OCI-LY7 (cell line): ENCODE measurements at regions not wholly inside any gene's neighbourhood (a gene's known extent, or its start where the extent isn't known, plus 50 kb on each side); places are given as distances from the start of the nearest gene placed in this dataset.

Experiments used
- EZH2phosphoT487 ChIP-seq: fragments of 200-600 bp; sonication (generic); IDR thresholded peaks from 2 replicates; pipeline ENCODE4 v1.6.1; 2018; ENCODE audit warnings: low read depth, borderline replicate concordance, mild to moderate bottlenecking, mixed run types, antibody characterized with exemption, low read length, moderate library complexity, mixed read lengths
- TF ChIP-seq, protein P1 (sequence below): fragments of 200-600 bp; sonication (generic); conservative IDR thresholded peaks from 2 replicates; pipeline ENCODE4 v1.5.1; 2014; ENCODE audit warnings: mild to moderate bottlenecking, antibody characterized with exemption, low read length, moderate library complexity, mixed read lengths

DNA sequence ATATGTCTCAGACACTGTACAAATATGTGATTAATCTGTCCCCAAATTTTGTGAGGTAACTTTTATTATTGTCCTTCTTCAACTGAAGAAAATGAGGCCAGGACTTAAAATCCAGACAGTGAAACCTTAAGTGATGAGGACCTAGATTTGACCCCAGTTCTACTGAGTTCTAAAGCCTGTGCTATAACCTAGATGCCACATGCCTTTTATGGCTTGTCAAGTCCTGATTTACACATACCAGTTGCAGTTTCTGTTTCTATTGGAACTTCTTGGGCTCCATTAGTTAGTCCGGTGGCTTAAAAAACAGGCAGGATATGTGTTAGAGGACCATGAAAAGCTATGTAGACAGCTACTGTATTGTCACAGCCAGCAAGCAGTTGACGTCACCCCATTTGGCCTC, 436.5 kb upstream of the KLHL1 start:
- TF ChIP-seq, protein P1, sequence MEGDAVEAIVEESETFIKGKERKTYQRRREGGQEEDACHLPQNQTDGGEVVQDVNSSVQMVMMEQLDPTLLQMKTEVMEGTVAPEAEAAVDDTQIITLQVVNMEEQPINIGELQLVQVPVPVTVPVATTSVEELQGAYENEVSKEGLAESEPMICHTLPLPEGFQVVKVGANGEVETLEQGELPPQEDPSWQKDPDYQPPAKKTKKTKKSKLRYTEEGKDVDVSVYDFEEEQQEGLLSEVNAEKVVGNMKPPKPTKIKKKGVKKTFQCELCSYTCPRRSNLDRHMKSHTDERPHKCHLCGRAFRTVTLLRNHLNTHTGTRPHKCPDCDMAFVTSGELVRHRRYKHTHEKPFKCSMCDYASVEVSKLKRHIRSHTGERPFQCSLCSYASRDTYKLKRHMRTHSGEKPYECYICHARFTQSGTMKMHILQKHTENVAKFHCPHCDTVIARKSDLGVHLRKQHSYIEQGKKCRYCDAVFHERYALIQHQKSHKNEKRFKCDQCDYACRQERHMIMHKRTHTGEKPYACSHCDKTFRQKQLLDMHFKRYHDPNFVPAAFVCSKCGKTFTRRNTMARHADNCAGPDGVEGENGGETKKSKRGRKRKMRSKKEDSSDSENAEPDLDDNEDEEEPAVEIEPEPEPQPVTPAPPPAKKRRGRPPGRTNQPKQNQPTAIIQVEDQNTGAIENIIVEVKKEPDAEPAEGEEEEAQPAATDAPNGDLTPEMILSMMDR = no peak
- TF ChIP-seq EZH2phosphoT487 = no peak
